Right lobe of liver (tissue), 4 donors: ENCODE measurements at regions not wholly inside any gene's neighbourhood (a gene's known extent, or its start where the extent isn't known, plus 50 kb on each side); places are given as distances from the start of the nearest gene placed in this dataset.

Source experiments
- POLR2A ChIP-seq: fragments of 450-650 bp; IDR thresholded peaks from one replicate; pipeline ENCODE4 v1.6.1; 2017; ENCODE audit warnings: antibody characterized with exemption, mild to moderate bottlenecking
- TF ChIP-seq, protein P1 (sequence below), 4 donors: fragments of 200-600 bp in 3 of 4; fragments of 450-650 bp in 1 of 4; IDR thresholded peaks; one replicate each; pipeline versions ENCODE4 v1.5.1 to v1.8.0; 2016 to 2022; ENCODE audit warnings: antibody characterized with exemption in 4 of 4, mild to moderate bottlenecking in 2 of 4
- donor health status: DM: no; HTN: no; CAD: no.
- donor health status: DM: no; HTN: no; CAD: no.
- donor health status: DM: no; HTN: yes; CAD: no.

- TF ChIP-seq, protein P1, sequence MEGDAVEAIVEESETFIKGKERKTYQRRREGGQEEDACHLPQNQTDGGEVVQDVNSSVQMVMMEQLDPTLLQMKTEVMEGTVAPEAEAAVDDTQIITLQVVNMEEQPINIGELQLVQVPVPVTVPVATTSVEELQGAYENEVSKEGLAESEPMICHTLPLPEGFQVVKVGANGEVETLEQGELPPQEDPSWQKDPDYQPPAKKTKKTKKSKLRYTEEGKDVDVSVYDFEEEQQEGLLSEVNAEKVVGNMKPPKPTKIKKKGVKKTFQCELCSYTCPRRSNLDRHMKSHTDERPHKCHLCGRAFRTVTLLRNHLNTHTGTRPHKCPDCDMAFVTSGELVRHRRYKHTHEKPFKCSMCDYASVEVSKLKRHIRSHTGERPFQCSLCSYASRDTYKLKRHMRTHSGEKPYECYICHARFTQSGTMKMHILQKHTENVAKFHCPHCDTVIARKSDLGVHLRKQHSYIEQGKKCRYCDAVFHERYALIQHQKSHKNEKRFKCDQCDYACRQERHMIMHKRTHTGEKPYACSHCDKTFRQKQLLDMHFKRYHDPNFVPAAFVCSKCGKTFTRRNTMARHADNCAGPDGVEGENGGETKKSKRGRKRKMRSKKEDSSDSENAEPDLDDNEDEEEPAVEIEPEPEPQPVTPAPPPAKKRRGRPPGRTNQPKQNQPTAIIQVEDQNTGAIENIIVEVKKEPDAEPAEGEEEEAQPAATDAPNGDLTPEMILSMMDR (IDR thresholded peaks at IDR 0.05): no peak
- TF ChIP-seq POLR2A: no peak
Measured at GRCh38 chr5:30499402-30499801, 694.1 kb upstream of the CDH6 start.
